ENCODE measurements at regions not wholly inside any gene's neighbourhood (a gene's known extent, or its start where the extent isn't known, plus 50 kb on each side); places are given as distances from the start of the nearest gene placed in this dataset.

- no peak for TF ChIP-seq SREBF1 (IDR thresholded peaks at IDR 0.05; ENCODE audit: low read length)
- no peak for TF ChIP-seq GABPA (IDR thresholded peaks at IDR 0.05; ENCODE audit: low read depth)
- TF ChIP-seq, protein P1, sequence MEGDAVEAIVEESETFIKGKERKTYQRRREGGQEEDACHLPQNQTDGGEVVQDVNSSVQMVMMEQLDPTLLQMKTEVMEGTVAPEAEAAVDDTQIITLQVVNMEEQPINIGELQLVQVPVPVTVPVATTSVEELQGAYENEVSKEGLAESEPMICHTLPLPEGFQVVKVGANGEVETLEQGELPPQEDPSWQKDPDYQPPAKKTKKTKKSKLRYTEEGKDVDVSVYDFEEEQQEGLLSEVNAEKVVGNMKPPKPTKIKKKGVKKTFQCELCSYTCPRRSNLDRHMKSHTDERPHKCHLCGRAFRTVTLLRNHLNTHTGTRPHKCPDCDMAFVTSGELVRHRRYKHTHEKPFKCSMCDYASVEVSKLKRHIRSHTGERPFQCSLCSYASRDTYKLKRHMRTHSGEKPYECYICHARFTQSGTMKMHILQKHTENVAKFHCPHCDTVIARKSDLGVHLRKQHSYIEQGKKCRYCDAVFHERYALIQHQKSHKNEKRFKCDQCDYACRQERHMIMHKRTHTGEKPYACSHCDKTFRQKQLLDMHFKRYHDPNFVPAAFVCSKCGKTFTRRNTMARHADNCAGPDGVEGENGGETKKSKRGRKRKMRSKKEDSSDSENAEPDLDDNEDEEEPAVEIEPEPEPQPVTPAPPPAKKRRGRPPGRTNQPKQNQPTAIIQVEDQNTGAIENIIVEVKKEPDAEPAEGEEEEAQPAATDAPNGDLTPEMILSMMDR (IDR thresholded peaks at IDR 0.05 in 2 of 3, conservative IDR thresholded peaks at IDR 0.05 in 1 of 3; ENCODE audit: control insufficient read depth in 2 of 3, extremely low read depth in 1 of 3, insufficient read depth in 1 of 3, low read depth in 3 of 3, low read length in 3 of 3) = no peak
- TF ChIP-seq IKZF1 (conservative IDR thresholded peaks at IDR 0.05) = no peak
- TF ChIP-seq RCOR1 (conservative IDR thresholded peaks at IDR 0.05; ENCODE audit: low read depth, low read length) = no peak
- TF ChIP-seq DPF2 (IDR thresholded peaks at IDR 0.05) = no peak
These were observed 54.0 kb upstream of the CDIN1 start for GRCh38 chr15:36525430-36525829.

Data from GM12878 (cell line).